ENCODE measurements at regions not wholly inside any gene's neighbourhood (a gene's known extent, or its start where the extent isn't known, plus 50 kb on each side); places are given as distances from the start of the nearest gene placed in this dataset.
"Not testable (repeated sequence)": the region's sequence is repeated elsewhere in the genome, so short reads cannot be mapped to it uniquely, and the experiment has no call there.

DNA sequence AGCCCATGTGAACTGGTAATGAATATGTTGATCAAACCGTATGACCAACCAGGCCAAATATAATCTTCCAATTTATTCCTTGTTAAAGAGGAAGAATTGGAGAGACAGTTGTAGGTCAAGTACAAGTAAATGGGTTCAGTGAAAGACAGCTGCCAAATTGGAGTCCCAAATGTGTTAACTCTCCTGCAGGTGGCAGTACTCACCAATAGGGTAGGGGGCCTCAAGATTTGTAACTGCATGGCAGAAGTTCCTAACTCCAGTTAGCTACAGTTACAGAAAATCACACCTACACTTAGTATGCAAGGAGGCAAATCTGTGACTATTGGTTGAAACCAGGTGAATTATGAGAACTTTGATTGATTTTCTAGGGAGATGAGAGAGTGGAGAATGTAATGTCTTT, 278.0 kb downstream of the ZBBX start:
- no peak for DNase-seq

DNA sequence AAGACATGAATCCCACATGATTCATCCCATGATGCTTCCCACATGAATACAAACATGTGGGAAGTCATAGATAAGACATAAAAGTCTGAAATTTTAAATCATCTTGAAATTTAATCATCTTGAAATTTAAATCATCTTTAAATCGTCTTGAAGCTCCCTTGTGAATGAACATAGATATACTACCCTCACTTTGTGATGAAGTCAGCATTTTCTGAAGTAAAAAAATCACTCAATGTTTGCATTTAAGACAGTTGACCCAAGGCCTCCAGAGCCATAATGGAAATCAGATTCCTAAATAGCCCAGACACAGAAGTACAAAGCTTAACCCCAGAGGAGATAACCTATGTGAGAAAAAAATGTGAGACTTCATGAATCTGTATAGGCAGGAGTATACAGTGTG, 279.4 kb downstream of the ZBBX start:
- DNase-seq: no peak

DNA sequence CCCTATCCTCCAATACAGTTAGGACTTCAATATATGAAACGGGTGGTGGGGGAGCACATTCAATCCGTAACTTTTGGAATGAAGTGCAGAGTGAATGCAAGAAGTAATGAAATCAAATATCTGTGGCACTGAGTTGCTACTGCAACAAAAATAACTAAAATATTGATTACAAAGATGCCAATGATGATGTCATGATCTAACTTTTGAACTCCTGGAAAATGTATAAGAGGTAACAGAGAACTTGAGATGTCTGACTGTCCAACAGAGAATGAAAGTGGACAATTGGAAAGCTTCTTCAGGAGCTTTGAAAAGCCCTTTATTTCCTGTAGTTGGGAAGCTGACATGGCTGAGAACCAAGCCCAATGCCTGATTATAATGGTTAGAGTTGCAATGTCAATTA, 279.9 kb downstream of the ZBBX start:
- DNase-seq: no peak

DNA sequence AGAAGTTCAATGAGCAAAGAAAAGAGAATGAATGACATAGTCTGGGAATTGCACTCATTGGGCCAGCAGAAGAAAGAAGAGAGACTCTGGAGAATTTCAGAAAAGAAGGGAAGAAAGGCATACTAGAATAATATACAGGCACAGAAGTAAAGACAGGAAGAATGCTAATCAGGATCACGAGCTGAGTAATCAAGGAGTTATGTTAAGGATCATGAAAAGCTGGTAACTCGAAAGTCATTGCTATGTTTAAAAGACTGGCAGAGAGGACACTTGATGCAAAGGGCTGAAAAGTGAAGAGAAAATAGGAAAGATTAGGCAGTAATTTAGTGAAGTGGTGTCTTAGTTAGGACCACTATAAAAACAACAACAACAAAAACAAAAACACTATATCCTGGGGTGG, 284.1 kb downstream of the ZBBX start:
- DNase-seq: no peak

DNA sequence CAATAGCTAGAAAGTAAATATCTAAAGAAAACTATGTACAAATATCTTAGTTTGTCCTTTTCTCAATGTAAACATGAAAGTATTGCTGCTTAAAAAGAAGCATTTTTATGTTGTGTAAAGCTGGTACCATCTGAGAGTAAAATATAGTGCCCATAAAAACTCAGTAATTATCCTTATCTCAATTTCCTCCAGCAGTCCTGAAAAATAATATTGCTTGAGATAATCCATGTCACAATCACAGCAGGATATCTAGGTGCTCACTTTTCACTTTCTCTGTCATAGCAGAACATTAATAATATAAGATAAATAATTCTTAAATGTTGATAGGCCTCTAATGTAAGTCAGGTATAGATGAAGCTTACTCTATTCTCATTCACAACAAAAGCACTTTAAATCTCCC, 285.5 kb downstream of the ZBBX start:
- no peak for DNase-seq

DNA sequence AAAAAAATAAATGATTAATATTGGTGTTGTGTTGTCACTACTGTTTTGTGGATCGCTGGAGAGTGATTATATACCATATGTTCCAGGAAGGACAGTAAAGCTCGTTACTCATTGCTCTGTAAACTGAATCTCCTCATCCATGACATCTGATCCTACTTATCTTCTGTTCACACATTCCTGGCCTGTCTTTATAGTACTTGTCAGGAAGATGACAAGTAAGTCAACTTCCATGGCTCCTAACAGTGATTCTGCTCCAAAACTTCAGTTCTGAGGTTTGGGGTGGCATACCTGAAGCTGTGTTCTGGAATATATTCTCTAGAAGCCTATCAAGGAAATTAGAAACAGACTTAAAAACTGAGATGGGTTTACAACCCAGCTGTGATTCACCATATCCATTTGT, 288.9 kb downstream of the ZBBX start:
- no peak for DNase-seq

DNA sequence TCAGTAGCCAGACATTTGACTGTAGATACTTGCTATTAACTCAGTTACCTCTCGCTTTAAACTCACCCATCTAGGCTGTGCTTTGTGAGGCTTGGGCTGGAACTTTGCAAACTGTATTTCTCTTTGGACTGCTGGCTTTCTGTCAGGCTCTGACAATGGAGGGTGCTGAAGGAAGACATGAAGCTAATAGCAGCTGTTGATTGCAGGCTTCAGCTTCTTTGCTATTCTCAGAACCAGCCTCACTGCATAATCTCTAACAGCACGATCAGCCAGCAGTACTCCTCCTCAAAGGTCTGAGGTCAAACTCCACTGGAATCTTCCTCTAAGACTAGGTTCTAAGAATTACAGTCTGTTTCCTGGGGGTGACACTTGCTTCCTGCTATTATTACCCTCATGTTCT, 295.6 kb downstream of the ZBBX start:
- DNase-seq: no peak

DNA sequence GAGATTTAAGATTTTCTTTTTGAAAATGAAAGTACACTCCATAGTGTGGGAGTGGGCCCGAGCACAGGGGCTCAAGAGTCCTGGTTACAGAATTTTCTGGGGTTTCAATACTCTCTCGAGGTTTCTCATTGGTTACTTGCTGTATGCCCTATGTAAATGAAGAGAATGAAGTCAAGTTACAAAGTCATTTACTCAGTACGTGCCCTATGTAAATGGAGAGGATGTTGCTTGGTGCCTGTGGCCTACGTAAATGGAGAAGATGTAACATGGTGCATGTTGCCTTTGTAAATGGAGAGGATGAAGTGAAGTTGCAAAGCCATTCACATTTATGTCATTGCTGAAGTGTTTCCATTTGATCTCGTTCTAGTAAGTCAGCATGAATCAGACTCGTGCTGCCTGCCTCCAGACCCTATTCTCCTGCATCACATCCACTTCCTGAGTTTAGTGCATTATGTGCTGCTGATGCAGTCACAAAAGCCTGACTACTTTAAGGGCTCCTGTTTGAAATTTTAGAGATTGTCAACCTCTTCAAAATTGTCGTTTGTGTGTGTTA, 302.0 kb downstream of the ZBBX start:
- no peak for DNase-seq

DNA sequence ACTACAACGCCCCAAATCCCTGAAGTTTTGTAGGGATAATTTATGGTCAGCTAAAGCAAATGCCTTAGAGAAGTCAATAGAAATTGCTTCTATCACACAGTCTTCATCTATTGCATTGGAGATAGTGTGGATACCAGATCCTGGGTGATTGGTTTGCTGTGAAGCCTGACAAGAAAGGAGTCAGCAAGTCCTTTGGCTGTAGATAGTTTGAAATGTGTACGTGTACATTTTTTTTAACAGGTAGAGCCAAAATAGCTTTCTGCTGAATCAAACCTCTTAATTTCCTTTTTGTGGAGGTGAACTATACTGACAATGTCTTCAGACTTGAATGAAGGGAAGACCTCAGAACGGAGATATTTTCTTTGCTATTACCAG, 312.3 kb downstream of the ZBBX start:
- DNase-seq: no peak

DNA sequence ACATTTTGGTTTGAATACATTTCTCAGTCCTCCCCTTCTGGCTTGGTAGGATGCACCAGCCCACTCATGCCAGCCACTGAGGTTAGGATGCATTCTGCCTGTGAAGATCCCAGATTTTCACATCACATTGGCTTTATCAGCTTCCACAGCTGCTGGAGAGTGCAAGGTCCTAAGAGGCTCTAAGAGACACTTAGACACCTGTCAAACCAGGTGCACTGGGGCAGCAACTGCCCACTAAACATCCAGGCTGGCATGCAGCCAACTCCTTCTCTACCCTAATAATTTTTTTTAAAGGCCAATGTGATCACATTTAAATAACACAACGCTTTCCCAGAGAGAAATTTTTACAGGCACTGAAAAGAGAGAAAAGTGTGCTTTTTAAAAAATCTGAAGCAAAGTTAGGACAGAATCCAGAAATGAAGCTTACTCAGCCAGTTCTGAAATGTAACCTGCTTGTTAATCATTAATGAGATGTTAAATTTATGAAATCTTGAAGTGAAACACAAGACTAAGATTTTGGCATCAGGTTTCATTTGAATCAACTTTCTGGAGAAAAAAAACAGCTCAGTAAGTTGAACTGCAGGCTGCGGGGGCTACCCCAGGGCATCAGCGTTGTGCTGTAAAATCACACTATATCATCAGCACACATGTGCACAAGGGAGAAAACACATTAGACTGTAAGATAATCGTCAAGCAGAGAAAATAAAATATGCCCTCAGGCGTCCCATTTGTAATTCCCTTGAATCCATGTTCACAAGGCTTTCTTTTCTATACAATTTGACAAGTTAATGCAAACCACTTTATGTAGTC, 312.9 kb downstream of the ZBBX start:
- DNase-seq: no peak

DNA sequence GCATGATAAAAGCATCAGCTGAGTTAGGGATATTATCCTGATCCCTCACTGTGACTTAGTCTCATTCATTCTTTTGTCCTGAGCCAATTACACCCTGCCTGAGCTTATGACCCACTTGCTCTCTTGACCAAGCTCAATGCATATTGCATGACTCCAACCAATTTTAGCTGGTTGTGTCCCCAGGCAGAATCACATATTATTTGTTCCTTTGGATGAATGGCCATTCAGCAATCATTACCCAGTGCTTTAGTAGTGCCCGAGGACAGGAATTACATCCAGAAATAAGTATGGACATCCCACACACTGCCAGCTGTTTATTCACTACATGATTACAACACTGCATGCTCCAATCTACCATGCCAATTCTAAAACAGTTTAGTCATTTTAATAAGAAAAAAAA, 322.5 kb downstream of the ZBBX start:
- DNase-seq: no peak

DNA sequence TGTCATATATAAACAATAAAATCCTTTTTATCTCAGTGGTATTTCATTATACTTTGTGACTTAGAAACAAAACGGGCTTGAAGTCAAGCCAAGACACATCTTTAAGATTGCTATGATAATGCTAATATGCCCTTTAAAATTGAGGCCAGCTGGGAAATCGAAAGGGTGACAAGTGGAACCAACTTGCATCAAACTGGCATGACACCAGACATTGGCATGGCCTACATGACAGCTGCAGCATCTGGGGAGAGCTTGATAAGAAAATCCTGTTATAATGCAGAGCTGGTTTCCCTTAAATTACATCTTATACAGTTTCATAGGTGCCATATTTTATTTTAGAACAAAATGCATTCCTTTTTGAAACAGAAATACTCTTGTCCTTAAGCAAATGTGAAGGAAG, 325.2 kb downstream of the ZBBX start:
- DNase-seq: no peak

DNA sequence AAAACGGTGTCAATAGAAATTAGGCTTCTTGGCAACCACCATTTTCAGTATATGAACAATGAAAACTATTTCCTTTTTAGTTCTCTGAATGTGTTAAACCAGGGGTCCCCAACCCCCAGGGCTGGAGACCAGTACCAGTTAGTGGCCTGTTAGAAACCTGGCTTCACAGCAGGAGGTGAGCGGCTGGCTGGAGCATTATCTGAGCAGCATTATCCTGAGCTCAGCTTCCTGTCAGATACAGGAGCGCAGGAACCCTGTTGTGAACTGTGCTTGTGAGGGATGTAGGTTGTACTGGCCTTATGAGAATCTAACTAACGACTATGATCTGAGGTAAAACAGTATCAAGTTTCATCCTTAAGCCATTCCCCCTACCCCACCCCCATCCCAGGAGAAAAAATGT, 328.7 kb downstream of the ZBBX start:
- no peak for DNase-seq

DNA sequence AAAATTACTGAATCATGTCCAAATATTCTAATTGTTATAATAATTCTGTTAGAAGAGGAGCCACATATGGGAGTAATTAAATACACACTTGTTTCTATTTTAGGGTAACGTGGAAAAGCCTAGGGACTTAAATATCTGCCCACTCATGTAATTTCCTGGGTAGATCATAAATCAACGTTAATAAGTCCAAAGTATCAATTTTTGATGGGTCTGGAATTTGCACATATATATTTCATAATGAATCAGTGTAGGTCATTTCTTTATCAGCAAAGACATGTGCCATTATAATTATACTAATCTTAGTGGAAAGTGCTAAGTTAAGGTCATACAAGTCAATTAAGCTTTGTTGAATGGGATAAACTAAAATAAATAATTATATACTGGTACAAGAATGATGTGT, 346.2 kb downstream of the ZBBX start:
- no peak for DNase-seq

DNA sequence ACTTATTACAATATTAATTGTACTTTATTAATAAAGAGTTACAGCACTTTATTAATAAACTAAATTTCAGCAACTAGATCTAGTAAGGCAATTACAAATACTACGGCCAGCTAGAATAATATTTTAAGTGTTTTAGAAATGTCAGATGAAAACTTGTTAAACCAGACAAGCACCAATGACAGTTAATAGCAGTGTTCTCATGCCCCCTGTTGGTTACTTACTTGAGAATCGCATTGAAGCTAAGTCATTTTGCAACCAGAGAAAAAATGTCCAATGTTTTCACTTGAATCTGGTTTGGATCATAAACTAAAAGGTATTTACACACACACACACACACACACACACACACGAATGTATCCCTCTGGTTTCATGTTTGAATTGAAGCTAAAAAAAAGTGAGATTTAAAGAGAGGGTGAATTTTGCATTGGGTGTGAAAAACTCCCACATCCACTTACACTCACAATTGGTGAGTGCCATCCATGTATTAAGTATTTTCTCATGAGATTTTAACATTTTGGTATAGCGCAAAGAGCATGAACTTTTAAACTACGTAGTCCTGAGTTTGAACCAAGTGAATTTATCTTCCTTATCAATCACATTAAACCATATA, 347.7 kb downstream of the ZBBX start:
- DNase-seq: no peak

DNA sequence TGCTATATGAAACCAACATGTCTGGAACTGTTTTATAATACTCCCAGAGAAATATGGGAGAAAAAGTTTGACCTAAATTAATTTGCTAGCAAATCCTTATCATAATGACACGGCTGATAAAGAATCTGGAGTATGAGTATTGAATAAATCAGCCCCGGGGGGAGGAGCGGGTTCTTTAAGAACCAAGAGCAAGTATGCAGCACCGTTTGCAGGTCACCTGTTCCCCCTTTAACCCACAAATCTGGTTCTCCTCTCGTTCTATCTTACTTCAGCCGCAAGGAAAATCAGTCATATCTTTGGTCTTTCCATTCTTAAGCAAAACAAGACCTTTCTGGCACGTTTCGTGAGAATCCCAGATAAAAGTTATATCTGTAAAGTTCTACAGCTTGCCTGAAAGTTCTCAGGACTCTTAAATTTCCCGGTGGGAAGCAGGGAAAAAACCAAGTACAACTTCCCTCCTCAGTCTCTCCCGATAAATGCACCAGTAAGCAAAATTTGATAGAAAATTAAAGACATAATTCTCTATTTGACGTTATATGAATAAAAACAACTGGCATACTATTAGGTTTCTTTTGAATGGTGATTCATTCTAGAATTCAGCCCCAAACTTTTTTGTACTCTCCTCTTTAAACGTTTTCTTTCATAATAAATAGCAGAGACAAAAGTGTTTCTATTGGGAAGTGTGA, 348.6 kb downstream of the ZBBX start:
- DNase-seq: no peak

DNA sequence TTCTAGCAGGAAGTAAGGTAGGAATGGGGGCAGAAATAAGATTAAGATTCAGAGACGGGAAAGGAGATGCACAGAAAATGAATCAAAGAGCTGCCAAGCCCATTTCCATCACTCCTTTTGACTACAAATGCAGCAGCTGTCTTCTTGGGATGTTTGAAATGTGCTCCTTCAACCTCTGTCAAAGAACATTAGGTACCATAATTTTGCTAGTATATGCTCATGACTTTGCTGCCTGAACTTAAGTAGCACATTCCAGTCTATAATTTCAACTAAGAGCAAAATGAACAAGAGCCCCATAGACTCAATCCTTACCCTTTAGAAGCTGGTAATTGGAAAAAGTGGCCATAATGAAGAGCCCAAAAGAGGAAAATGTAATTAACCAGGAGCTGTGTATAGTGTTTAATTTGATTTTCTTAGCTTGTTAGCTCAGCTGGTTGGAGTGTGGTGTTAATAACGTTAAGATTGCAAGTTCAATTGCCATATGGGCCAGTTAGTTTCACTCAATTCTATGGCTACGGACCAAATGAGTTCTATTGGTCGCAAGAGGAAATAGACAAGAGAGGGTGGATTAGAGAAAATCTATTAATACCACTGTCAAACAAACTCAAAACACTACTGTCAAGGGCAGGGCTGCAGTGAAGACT, 349.9 kb downstream of the ZBBX start:
- no peak for DNase-seq

DNA sequence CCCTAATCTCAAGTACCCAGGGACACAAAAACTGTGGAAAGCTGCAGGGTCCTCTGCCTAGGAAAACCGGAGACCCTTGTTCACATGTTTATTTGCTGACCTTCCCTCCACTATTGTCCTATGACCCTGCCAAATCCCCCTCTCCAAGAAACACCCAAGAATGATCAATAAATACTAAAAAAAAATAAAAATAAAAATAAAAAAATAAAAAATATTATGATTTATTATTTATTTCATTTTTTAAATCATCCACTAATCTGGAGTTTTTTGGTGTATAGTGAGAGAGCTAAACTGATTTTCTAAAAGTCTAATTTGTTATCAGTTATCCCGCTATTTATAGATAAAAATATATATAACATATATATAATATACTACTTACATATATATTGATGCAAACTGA, 360.6 kb downstream of the ZBBX start:
- DNase-seq: not testable (repeated sequence)

DNA sequence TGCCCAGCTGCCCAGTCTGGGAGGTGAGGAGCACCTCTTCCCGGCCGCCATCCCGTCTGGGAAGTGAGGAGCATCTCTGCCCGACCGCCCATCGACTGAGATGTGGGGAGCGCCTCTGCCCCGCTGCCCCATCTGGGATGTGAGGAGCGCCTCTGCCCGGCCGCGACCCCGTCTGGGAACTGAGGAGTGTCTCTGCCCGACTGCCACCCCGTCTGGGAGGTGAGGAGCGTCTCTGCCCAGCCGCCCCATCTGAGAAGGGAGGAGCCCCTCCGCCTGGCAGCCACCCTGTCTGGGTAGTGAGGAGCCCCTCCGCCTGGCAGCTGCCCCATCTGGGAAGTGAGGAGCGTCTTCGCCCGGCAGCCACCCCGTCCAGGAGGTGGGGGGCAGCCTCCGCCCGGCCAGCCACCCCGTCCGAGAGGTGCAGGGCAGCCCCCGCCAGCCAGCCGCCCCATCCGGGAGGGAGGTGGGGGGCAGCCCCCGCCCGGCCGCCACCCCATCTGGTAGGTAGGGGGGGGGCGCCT, 361.4 kb downstream of the ZBBX start:
- DNase-seq: not testable (repeated sequence)

DNA sequence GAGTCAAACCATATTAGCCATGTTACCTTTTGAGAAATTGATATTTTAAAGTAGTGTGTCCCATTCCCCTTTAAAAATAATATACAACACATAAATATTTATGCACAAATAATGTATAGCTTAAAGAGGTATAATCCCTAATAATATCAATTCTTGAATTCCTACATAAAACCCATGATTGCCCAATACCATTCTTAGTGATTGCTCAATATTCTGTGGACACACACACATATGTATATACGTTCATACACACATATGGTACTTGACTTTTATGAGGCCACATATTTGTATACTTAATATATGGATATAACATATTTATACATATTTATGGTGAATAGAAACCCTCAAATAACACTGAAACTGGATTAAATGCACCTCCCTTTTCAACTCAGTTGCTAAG, 367.4 kb downstream of the ZBBX start:
- no peak for DNase-seq

DNA sequence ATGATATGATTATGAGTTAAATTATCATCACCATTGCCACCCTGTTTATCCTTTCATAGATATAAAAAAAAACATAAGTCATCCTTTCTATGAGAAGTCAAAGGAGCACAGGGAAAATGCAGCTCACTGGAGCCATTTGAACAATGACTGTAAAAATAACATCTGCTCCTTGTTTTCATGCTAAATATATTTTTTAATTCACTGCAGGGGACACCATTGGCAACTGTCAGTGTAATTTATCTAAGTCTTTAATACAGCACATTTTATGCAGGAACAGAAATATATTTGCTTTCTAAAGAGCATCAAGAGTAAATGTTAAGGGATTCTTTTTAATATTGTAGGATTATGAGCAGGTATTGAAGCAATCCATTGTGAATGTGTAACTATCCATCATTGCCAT, 371.3 kb downstream of the ZBBX start:
- DNase-seq: no peak

DNA sequence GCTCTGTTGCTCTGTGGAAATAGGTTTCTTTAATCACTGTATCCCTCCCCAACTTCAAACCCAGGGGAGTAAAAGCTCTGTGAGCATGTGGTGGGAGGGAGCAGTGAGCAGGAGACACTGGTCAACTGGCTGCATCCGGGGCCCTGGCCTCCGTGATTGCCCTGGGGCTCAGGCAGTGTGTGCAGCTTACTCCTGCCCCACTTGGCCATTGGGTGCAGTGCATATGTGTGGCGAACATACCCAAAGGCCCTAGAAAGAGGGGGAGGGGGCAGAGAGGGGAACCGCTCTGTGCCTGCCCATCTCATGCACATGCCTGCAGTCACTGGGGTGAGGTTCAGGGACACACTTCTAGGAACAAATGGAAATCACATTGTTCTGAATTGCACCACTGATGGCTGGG, 378.7 kb downstream of the ZBBX start:
- DNase-seq: no peak

DNA sequence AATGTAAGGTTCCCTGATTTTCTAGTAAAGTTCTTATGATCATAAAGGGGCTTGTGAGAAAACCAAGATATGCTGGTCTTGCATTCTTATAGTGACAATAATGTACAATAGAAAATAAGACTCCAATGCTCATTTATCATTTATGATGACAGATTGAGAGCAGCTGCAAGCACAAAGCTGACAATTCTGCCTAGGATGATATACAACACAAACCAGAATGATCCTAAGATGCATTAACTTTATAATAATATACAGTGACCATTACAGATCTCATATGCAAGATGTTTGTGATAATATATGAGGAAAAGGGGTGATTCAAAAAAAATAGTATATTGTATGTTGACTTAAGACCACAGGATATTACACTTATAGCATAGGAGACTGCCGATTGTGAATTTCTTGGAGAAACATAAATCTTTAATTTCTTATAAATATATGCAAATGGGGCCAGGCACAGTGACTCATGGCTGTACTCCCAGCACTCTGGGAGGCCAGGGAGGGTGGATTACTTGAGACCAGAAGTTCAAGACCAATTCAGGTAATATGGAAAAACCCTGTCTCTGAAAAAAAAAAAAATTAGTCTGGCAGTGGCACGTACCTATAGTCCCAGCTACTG, 387.0 kb downstream of the ZBBX start:
- no peak for DNase-seq
